Transverse colon (tissue), 3 donors: ENCODE measurements at regions not wholly inside any gene's neighbourhood (a gene's known extent, or its start where the extent isn't known, plus 50 kb on each side); places are given as distances from the start of the nearest gene placed in this dataset.

ENCODE experiments used
- CTCF ChIP-seq, 5 experiments: fragments of 200-600 bp in 3 of 5; fragments of 450-650 bp in 2 of 5; sonication (generic) in 3 of 5; IDR thresholded peaks; 1 replicate in 2 of 5; 2 replicates in 3 of 5; pipeline ENCODE4 v1.5.1; 2016 to 2017; ENCODE audit warnings: antibody characterized with exemption in 5 of 5, inconsistent platforms in 3 of 5, mild to moderate bottlenecking in 2 of 5, moderate library complexity in 1 of 5
- EP300 ChIP-seq: sonication (generic); formaldehyde crosslinking; IDR thresholded peaks from one replicate; pipeline ENCODE4 v1.6.1; 2017; ENCODE audit warnings: antibody characterized with exemption, low read depth

GRCh38 chr4:30783751-30784150, 63.6 kb downstream of the PCDH7 start:
- TF ChIP-seq CTCF (IDR thresholded peaks at IDR 0.05) = no peak
- TF ChIP-seq EP300 = no peak
